Lower leg skin (tissue), 3 donors: ENCODE measurements at regions not wholly inside any gene's neighbourhood (a gene's known extent, or its start where the extent isn't known, plus 50 kb on each side); places are given as distances from the start of the nearest gene placed in this dataset.

Source experiments
- CTCF ChIP-seq, 3 donors: fragments of 450-650 bp; IDR thresholded peaks; one replicate each; pipeline ENCODE4 v1.5.1; 2016; ENCODE audit warnings: antibody characterized with exemption in 3 of 3, mild to moderate bottlenecking in 3 of 3, moderate library complexity in 2 of 3
- POLR2A ChIP-seq, 2 donors: fragments of 450-650 bp; IDR thresholded peaks; one replicate each; pipeline ENCODE4 v1.6.1; 2016 to 2017; ENCODE audit warnings: antibody characterized with exemption in 2 of 2, mild to moderate bottlenecking in 1 of 2, moderate library complexity in 1 of 2

- TF ChIP-seq CTCF (IDR thresholded peaks at IDR 0.05), result no peak
- TF ChIP-seq POLR2A (IDR thresholded peaks at IDR 0.05), result no peak
These were observed 71.9 kb upstream of the CHL1 start for GRCh38 chr3:124557-125179.
